Keratinocyte (primary cell): ENCODE measurements at regions not wholly inside any gene's neighbourhood (a gene's known extent, or its start where the extent isn't known, plus 50 kb on each side); places are given as distances from the start of the nearest gene placed in this dataset.

ENCODE experiments used
- DNase-seq: peaks from one replicate; pipeline ENCODE4 v3.0.0-alpha.2; 2011; ENCODE audit warnings: low read depth, missing footprints, low spot score
- FAIRE-seq: peaks from 2 replicates; lab custom pipeline; 2011; peaks lifted over from hg19 to GRCh38; lab: Jason Lieb, UNC
- H2AFZ ChIP-seq: 2 replicates; pipeline ENCODE4 v1.6.0; 2012; ENCODE audit warnings: low read length, control low read depth, inconsistent platforms; ENCODE audit not compliant: control insufficient read depth
- H3K27ac ChIP-seq: 2 replicates; pipeline ENCODE4 v1.5.1; 2011; ENCODE audit warnings: low read length; ENCODE audit not compliant: control insufficient read depth, insufficient read depth
- H3K27me3 ChIP-seq: 3 replicates; pipeline ENCODE4 v1.6.0; 2011; ENCODE audit warnings: low read length; ENCODE audit not compliant: control insufficient read depth, insufficient read depth; ENCODE audit errors: extremely low read depth
- H3K36me3 ChIP-seq, 2 experiments: 2 replicates in 1 of 2; 3 replicates in 1 of 2; pipeline ENCODE4 v1.5.1; 2011; ENCODE audit warnings: low read length in 2 of 2, mild to moderate bottlenecking in 1 of 2; ENCODE audit not compliant: control insufficient read depth in 2 of 2, insufficient read depth in 2 of 2; ENCODE audit errors: extremely low read depth in 1 of 2
- H3K4me1 ChIP-seq: 3 replicates; pipeline ENCODE4 v1.5.1; 2011; ENCODE audit warnings: low read length; ENCODE audit not compliant: control insufficient read depth, insufficient read depth; ENCODE audit errors: extremely low read depth
- H3K4me2 ChIP-seq: 3 replicates; pipeline ENCODE4 v1.6.0; 2011; ENCODE audit warnings: low read depth, low read length; ENCODE audit not compliant: control insufficient read depth, insufficient read depth; ENCODE audit errors: extremely low read depth
- H3K4me3 ChIP-seq, 3 experiments: fragments of 200-600 bp in 1 of 3; sonication (generic) in 1 of 3; 2 replicates in 2 of 3; 3 replicates in 1 of 3; pipeline ENCODE4 v1.5.1; 2011 to 2016; ENCODE audit warnings: low read length in 3 of 3, mild to moderate bottlenecking in 3 of 3, control low read depth in 2 of 3, inconsistent platforms in 1 of 3, low read depth in 1 of 3, mixed read lengths in 1 of 3, mixed run types in 1 of 3, moderate library complexity in 1 of 3; ENCODE audit not compliant: control insufficient read depth in 2 of 3, insufficient read depth in 2 of 3; ENCODE audit errors: extremely low read depth in 1 of 3
- H3K79me2 ChIP-seq: 2 replicates; pipeline ENCODE4 v1.6.0; 2012; ENCODE audit warnings: low read length; ENCODE audit not compliant: control insufficient read depth, insufficient read depth
- H3K9ac ChIP-seq: 3 replicates; pipeline ENCODE4 v1.6.0; 2011; ENCODE audit warnings: low read length; ENCODE audit not compliant: control insufficient read depth, insufficient read depth; ENCODE audit errors: extremely low read depth
- H3K9me1 ChIP-seq: 3 replicates; pipeline ENCODE4 v1.6.0; 2011; ENCODE audit warnings: low read length; ENCODE audit not compliant: control insufficient read depth, insufficient read depth; ENCODE audit errors: extremely low read depth
- H3K9me3 ChIP-seq: 2 replicates; pipeline ENCODE4 v1.5.1; 2012; ENCODE audit warnings: low read depth, low read length; ENCODE audit not compliant: control insufficient read depth
- H4K20me1 ChIP-seq: 3 replicates; pipeline ENCODE4 v1.6.0; 2011; ENCODE audit warnings: low read length; ENCODE audit not compliant: control insufficient read depth, insufficient read depth; ENCODE audit errors: extremely low read depth
- CTCF ChIP-seq, 3 experiments: IDR thresholded peaks in 1 of 3; conservative IDR thresholded peaks in 1 of 3; optimal IDR thresholded peaks in 1 of 3; 2 replicates in 2 of 3; 3 replicates in 1 of 3; pipeline versions ENCODE3 to v1.5.1; 2011; ENCODE audit warnings: low read length in 3 of 3, mild to moderate bottlenecking in 3 of 3, moderate library complexity in 2 of 3, control low read depth in 1 of 3, inconsistent platforms in 1 of 3; ENCODE audit not compliant: insufficient read depth in 2 of 3; ENCODE audit errors: extremely low read depth in 1 of 3
- EZH2 ChIP-seq: IDR thresholded peaks from one replicate; pipeline ENCODE4 v1.6.1; 2012; ENCODE audit warnings: inconsistent platforms, mild to moderate bottlenecking, low read length, moderate library complexity
- dilution Hi-C: fragments of 300-500 bp; cut with MboI; formaldehyde crosslinking; loops from one replicate; pipeline ENCODE4 v1.7.0; 2020; ENCODE audit warnings: low sequenced_read_pairs; ENCODE audit not compliant: extremely low pct_ligation_motif_present

DNA sequence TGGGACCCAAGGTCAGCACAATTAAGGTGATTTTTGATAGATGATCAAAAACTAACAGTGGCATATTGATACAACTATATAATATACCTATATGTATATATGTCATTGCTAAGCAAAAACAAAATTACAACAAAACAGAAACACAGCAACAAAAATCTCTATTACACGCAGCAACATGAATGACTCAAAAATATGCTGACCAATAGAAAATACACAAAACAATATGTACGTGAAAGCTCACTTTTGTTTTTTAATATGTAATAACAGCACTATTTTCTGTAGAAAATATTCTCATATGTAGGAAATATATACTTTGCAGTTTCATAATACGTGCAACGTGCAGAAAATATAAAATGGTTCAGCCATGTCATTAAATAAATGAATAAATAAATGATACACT is 1985.7 kb upstream of the CDH9 start:
- Histone ChIP-seq H2AFZ (no peak overlapping the region), H3K4me1 (no peaks in the 10 kb centered on the region), H3K4me2 (no peak overlapping the region), H3K27me3 (no peaks in the 10 kb centered on the region), H4K20me1 (no peaks in the 10 kb centered on the region), H3K9ac (no peak overlapping the region), H3K79me2 (no peaks in the 10 kb centered on the region), H3K36me3 (no peaks in the 10 kb centered on the region), H3K4me3 (no peak overlapping the region), H3K9me1 (no peaks in the 10 kb centered on the region), H3K27ac (no peak overlapping the region), H3K9me3 (no peaks in the 10 kb centered on the region)
- TF ChIP-seq EZH2 (no peak), CTCF (optimal IDR thresholded peaks at IDR 0.05 in 1 of 3, IDR thresholded peaks at IDR 0.05 in 1 of 3, conservative IDR thresholded peaks at IDR 0.05 in 1 of 3; ENCODE audit: extremely low read depth in 1 of 3, insufficient read depth in 2 of 3, low read length in 3 of 3) (no peak)
- DNase-seq (no peak), FAIRE-seq (no peak)
- dilution Hi-C loops, result no loop called here

DNA sequence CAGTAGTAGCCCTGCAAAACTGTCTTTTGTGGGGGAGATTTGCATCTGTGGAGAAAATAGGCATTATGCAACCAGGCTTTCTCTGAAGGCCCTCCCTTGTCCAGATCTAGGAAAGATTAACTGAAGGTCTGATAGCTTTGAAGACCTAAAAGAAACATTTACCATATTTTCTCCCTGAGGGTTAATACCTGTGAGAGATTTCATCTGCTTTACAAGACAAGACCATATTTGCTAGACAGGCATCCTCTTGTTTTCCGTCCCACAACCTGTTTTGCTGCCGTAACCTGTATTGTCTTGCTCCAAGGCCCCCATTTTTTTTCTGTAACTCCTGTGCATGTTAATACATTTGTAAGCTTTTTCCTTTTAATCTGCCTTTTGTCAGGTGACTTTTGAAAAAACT is 1985.2 kb upstream of the CDH9 start:
- dilution Hi-C loops, result no loop called here
- Histone ChIP-seq H3K27ac (no peak overlapping the region), H3K4me1 (no peaks in the 10 kb centered on the region), H3K4me2 (no peak overlapping the region), H3K4me3 (no peak overlapping the region), H3K79me2 (no peaks in the 10 kb centered on the region), H3K9me1 (no peaks in the 10 kb centered on the region), H3K9ac (no peak overlapping the region), H2AFZ (no peak overlapping the region), H3K27me3 (no peaks in the 10 kb centered on the region), H4K20me1 (no peaks in the 10 kb centered on the region), H3K9me3 (no peaks in the 10 kb centered on the region), H3K36me3 (no peaks in the 10 kb centered on the region)
- TF ChIP-seq CTCF (optimal IDR thresholded peaks at IDR 0.05 in 1 of 3, IDR thresholded peaks at IDR 0.05 in 1 of 3, conservative IDR thresholded peaks at IDR 0.05 in 1 of 3; ENCODE audit: extremely low read depth in 1 of 3, insufficient read depth in 2 of 3, low read length in 3 of 3) (no peak), EZH2 (no peak)
- DNase-seq, result no peak
- FAIRE-seq, result no peak
